ENCODE measurements at regions not wholly inside any gene's neighbourhood (a gene's known extent, or its start where the extent isn't known, plus 50 kb on each side); places are given as distances from the start of the nearest gene placed in this dataset.
A peak's percentile ranks its signal among the peaks of the same experiment; 100 is the strongest.
"Not testable (repeated sequence)": the region's sequence is repeated elsewhere in the genome, so short reads cannot be mapped to it uniquely, and the experiment has no call there.

GRCh38 chr1:224791362-224791941 lies 138.0 kb upstream of the DNAH14 start:
- no peak for ATAC-seq
- no peak for DNase-seq

GRCh38 chr1:224795591-224795990 lies 133.9 kb upstream of the DNAH14 start:
- DNase-seq (no peak), ATAC-seq (no peak)

GRCh38 chr1:224799083-224799482 lies 130.4 kb upstream of the DNAH14 start:
- ATAC-seq, result no peak
- no peak for DNase-seq

- DNase-seq (no peak), ATAC-seq (no peak)
Measured at GRCh38 chr1:224800486-224801119, 128.9 kb upstream of the DNAH14 start.

- DNase-seq, result no peak
- no peak for ATAC-seq
Measured at GRCh38 chr1:224801844-224802490, 127.5 kb upstream of the DNAH14 start.

GRCh38 chr1:224802617-224803016 lies 126.9 kb upstream of the DNAH14 start:
- DNase-seq (no peak), ATAC-seq (no peak)

GRCh38 chr1:224804220-224804619 lies 125.3 kb upstream of the DNAH14 start:
- ATAC-seq (peak; percentile 65), DNase-seq (no peak)

- DNase-seq, result no peak
- no peak for ATAC-seq
Measured at GRCh38 chr1:224805889-224806288, 123.6 kb upstream of the DNAH14 start.

- ATAC-seq (no peak), DNase-seq (no peak)
Measured at GRCh38 chr1:224809137-224809536, 120.3 kb upstream of the DNAH14 start.

GRCh38 chr1:224809613-224810012 lies 119.9 kb upstream of the DNAH14 start:
- ATAC-seq (no peak), DNase-seq (no peak)

GRCh38 chr1:224811564-224811963 lies 117.9 kb upstream of the DNAH14 start:
- ATAC-seq, result no peak
- DNase-seq, result no peak

GRCh38 chr1:224815647-224816046 lies 113.8 kb upstream of the DNAH14 start:
- no peak for ATAC-seq
- DNase-seq, result no peak

GRCh38 chr1:224816062-224816461 lies 113.4 kb upstream of the DNAH14 start:
- no peak for DNase-seq
- no peak for ATAC-seq

GRCh38 chr1:224817382-224817781 lies 112.1 kb upstream of the DNAH14 start:
- no peak for ATAC-seq
- DNase-seq, result no peak

- ATAC-seq (no peak), DNase-seq (no peak)
Measured at GRCh38 chr1:224819861-224820260, 109.6 kb upstream of the DNAH14 start.

- DNase-seq, result no peak
- ATAC-seq, result no peak
Measured at GRCh38 chr1:224820341-224820740, 109.1 kb upstream of the DNAH14 start.

GRCh38 chr1:224821751-224822150 lies 107.7 kb upstream of the DNAH14 start:
- ATAC-seq, DNase-seq: not testable (repeated sequence)

GRCh38 chr1:224825525-224826000 lies 103.9 kb upstream of the DNAH14 start:
- DNase-seq (no peak), ATAC-seq (no peak)

GRCh38 chr1:224828691-224829090 lies 100.8 kb upstream of the DNAH14 start:
- ATAC-seq (no peak), DNase-seq (no peak)

GRCh38 chr1:224831501-224831900 lies 98.0 kb upstream of the DNAH14 start:
- DNase-seq, result no peak
- no peak for ATAC-seq

GRCh38 chr1:224839648-224840300 lies 89.7 kb upstream of the DNAH14 start:
- DNase-seq, ATAC-seq: not testable (repeated sequence)

- DNase-seq, ATAC-seq: not testable (repeated sequence)
Measured at GRCh38 chr1:224841803-224842202, 87.7 kb upstream of the DNAH14 start.
